Retinal pigment epithelial cell (primary cell): ENCODE measurements at regions not wholly inside any gene's neighbourhood (a gene's known extent, or its start where the extent isn't known, plus 50 kb on each side); places are given as distances from the start of the nearest gene placed in this dataset.

ENCODE experiments used
- DNase-seq: peaks from one replicate; pipeline ENCODE4 v3.0.0-alpha.2; 2010; ENCODE audit warnings: low read depth
- H3K4me3 ChIP-seq: 2 replicates; pipeline ENCODE4 v1.5.1; 2011; ENCODE audit warnings: mild to moderate bottlenecking, low read length, control low read depth, moderate library complexity
- CTCF ChIP-seq: conservative IDR thresholded peaks from 2 replicates; pipeline ENCODE4 v1.5.1; 2011; ENCODE audit warnings: low read depth, low read length, control low read depth, inconsistent platforms

- H3K4me3 ChIP-seq = no peak overlapping the region
- DNase-seq = no peak
- TF ChIP-seq CTCF = no peak
These were observed 54.5 kb upstream of the BTC start for GRCh38 chr4:74848774-74849173.

- DNase-seq = no peak
- no peak overlapping the region for H3K4me3 ChIP-seq
- no peak for TF ChIP-seq CTCF
These were observed 51.5 kb upstream of the BTC start for GRCh38 chr4:74845834-74846233.
